ENCODE measurements at regions not wholly inside any gene's neighbourhood (a gene's known extent, or its start where the extent isn't known, plus 50 kb on each side); places are given as distances from the start of the nearest gene placed in this dataset.

- TF ChIP-seq, protein P1, sequence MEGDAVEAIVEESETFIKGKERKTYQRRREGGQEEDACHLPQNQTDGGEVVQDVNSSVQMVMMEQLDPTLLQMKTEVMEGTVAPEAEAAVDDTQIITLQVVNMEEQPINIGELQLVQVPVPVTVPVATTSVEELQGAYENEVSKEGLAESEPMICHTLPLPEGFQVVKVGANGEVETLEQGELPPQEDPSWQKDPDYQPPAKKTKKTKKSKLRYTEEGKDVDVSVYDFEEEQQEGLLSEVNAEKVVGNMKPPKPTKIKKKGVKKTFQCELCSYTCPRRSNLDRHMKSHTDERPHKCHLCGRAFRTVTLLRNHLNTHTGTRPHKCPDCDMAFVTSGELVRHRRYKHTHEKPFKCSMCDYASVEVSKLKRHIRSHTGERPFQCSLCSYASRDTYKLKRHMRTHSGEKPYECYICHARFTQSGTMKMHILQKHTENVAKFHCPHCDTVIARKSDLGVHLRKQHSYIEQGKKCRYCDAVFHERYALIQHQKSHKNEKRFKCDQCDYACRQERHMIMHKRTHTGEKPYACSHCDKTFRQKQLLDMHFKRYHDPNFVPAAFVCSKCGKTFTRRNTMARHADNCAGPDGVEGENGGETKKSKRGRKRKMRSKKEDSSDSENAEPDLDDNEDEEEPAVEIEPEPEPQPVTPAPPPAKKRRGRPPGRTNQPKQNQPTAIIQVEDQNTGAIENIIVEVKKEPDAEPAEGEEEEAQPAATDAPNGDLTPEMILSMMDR (IDR thresholded peaks at IDR 0.05; ENCODE audit: insufficient read depth, missing control alignments), result no peak
- DNase-seq (ENCODE audit: insufficient read length, low spot score) (no peak), FAIRE-seq (no peak)
Observed at GRCh38 chr16:86374603-86375130, 135.7 kb upstream of the FOXF1 start.

DNA sequence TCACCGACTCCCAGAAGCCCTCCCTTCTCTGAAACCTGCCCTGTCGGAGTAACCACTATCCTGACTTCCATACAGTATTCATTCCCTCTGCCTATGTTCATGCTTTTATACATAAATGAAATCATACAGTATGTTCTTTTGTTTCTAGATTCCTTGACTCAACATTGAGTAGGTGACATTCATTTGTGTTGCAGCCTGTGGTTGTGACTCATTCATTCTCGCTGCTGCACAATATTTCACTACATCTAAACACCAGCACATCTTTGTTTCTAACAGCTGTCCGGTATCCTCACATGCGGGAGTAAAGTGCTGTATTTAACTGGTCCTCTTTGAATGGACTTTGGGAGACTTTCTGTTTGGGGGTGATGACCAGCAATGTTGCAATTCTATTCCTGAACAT lies 135.0 kb upstream of the FOXF1 start:
- no peak for FAIRE-seq
- DNase-seq (ENCODE audit: insufficient read length, low spot score), result no peak
- TF ChIP-seq, protein P1 (IDR thresholded peaks at IDR 0.05; ENCODE audit: insufficient read depth, missing control alignments), result no peak

DNA sequence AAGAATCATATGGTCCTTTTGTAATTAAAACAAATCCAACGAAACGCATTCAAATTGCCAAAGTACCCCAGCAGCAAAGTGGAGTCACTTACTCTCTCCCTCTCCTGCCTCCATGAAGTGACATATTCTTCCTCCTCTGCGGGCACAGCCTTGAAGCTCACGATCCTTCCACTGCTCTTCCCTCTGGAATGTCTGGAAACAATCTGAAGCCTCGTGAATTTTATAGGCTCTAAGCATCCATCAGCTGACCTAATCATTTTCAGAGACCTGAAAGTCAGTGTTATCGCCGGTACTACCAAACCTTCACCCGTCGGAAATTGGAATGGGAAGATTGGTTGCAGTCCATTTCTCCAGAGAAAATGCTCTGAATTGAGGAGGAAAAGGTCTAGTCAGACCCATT lies 134.5 kb upstream of the FOXF1 start:
- TF ChIP-seq, protein P1 (IDR thresholded peaks at IDR 0.05; ENCODE audit: insufficient read depth, missing control alignments), result no peak
- FAIRE-seq, result no peak
- DNase-seq (ENCODE audit: insufficient read length, low spot score), result no peak

GRCh38 chr16:86376837-86377236 lies 133.5 kb upstream of the FOXF1 start:
- DNase-seq (ENCODE audit: insufficient read length, low spot score) (no peak), FAIRE-seq (no peak)
- TF ChIP-seq, protein P1 (IDR thresholded peaks at IDR 0.05; ENCODE audit: insufficient read depth, missing control alignments), result no peak

DNA sequence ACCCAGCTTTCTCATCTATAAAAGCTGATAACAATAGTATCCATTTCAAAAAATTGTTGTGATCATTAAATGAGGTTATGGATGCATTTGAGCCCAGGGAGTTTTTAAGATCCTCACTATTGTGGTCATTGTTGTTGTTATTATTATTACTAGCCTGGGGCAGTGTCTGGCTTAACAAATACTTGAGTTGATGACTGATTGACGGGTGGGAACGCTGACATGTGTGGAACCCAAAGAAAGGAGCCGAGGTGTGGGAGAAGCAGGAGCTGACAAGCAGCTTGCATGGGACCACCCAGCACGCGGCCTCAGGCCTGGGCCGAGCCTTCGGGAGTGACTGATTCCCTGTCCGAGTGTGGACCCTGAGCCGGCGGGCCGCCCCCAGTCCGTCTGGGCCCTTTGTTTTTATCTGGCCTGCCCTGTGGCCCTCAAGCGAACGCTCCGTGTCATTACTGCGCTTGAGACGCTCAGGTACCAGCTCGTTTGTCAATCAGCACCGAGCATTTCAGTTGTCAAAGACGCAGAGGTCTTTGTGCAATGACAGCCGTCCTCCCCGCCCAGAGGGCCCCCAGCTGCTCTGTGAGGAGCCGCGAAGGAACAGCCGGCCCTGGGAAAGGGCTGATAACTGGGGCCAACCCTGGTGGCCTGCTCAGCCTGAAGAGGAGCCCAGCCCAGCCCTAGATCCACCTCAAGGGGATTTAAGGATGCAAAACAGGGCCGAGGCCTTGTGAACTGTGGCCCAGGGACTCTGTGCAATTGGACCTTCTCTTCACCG lies 132.9 kb upstream of the FOXF1 start:
- TF ChIP-seq, protein P1 (IDR thresholded peaks at IDR 0.05; ENCODE audit: insufficient read depth, missing control alignments), result no peak
- no peak for DNase-seq (ENCODE audit: insufficient read length, low spot score)
- no peak for FAIRE-seq

DNA sequence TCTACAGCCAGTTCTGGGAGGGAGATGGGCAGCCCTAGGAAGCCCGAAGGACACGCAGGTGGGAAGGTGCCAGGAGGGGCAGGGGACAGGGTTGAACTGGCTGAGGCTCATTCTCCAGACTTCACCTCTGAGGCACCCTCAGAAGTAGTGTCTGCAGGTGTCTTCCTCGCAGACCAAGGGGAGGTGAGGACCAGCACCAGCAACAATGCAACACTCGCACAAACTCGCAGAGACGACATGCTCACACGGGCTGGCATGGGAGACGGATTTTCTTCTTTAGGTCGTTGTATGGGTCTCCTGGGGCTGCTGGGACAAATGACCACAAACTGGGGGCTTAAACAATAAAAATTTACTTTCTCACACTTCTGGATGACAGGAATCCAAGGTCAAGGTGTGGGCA lies 132.2 kb upstream of the FOXF1 start:
- FAIRE-seq, result no peak
- no peak for DNase-seq (ENCODE audit: insufficient read length, low spot score)
- TF ChIP-seq, protein P1 (IDR thresholded peaks at IDR 0.05; ENCODE audit: insufficient read depth, missing control alignments), result no peak

- no peak for DNase-seq (ENCODE audit: insufficient read length, low spot score)
- FAIRE-seq, result no peak
- TF ChIP-seq, protein P1 (IDR thresholded peaks at IDR 0.05; ENCODE audit: insufficient read depth, missing control alignments), result no peak
Observed at GRCh38 chr16:86378831-86379504, 131.4 kb upstream of the FOXF1 start.
